Natural killer cell (primary cell): ENCODE measurements at regions not wholly inside any gene's neighbourhood (a gene's known extent, or its start where the extent isn't known, plus 50 kb on each side); places are given as distances from the start of the nearest gene placed in this dataset.

Source experiments
- ATAC-seq, 3 donors: fragments of 150-1000 bp in 2 of 3; fragments of 200-7000 bp in 1 of 3; cut with Tn5 transposase; 1 replicate in 1 of 3; 2 replicates in 2 of 3; pipeline ENCODE4 v1.10.0; 2021; ENCODE audit warnings: mild to moderate bottlenecking in 2 of 3, moderate library complexity in 2 of 3
- DNase-seq, 2 donors: peaks; one replicate each; pipeline versions ENCODE4 v3.0.0 to v3.0.0-alpha.2; 2013 to 2021; ENCODE audit warnings: mixed read lengths in 1 of 2
- H3K27ac ChIP-seq: one replicate; pipeline ENCODE4 v1.5.1; 2013; ENCODE audit warnings: mild to moderate bottlenecking, low read length
- H3K27me3 ChIP-seq: one replicate; pipeline ENCODE4 v1.6.1; 2013; ENCODE audit warnings: low read length; ENCODE audit not compliant: control insufficient read depth, insufficient read depth
- H3K36me3 ChIP-seq: one replicate; pipeline ENCODE4 v1.6.1; 2013; ENCODE audit warnings: low read length; ENCODE audit not compliant: control insufficient read depth, insufficient read depth
- H3K4me1 ChIP-seq: one replicate; pipeline ENCODE4 v1.6.1; 2013; ENCODE audit warnings: low read length; ENCODE audit not compliant: control insufficient read depth, insufficient read depth
- H3K4me3 ChIP-seq: one replicate; pipeline ENCODE4 v1.5.1; 2013; ENCODE audit warnings: low read length
- H3K9me3 ChIP-seq: one replicate; pipeline ENCODE4 v1.6.1; 2013; ENCODE audit warnings: low read length; ENCODE audit not compliant: control insufficient read depth, insufficient read depth
- H3K27ac Mint-ChIP-seq, 2 donors: one replicate each; pipeline ENCODE4 v1.8.0; 2022; ENCODE audit warnings: mild to moderate bottlenecking in 2 of 2, mixed read lengths in 2 of 2, moderate library complexity in 1 of 2
- H3K27me3 Mint-ChIP-seq, 2 donors: one replicate each; pipeline ENCODE4 v1.8.0; 2022; ENCODE audit warnings: low read depth in 2 of 2, mixed read lengths in 2 of 2
- H3K36me3 Mint-ChIP-seq: one replicate; pipeline ENCODE4 v1.8.0; 2022; ENCODE audit warnings: mixed read lengths
- H3K4me1 Mint-ChIP-seq, 2 donors: one replicate each; pipeline ENCODE4 v1.8.0; 2022; ENCODE audit warnings: mixed read lengths in 2 of 2
- H3K4me3 Mint-ChIP-seq: one replicate; pipeline ENCODE4 v1.8.0; 2022; ENCODE audit warnings: mild to moderate bottlenecking, moderate library complexity, mixed read lengths
- H3K9me3 Mint-ChIP-seq, 2 donors: one replicate each; pipeline ENCODE4 v1.8.0; 2022; ENCODE audit warnings: mixed read lengths in 2 of 2
- WGBS: methylation state at CpG from one replicate; pipeline ENCODE4 v1.1.7; 2013; ENCODE audit warnings: missing lambda C conversion rate; ENCODE audit not compliant: insufficient coverage; 5-methylcytosine and 5-hydroxymethylcytosine counted together
- intact Hi-C: fragments of 100-400 bp; cut with micrococcal nuclease; formaldehyde crosslinking; loops from one replicate; pipeline ENCODE4 v1.14.2; 2022
- TF ChIP-seq, protein P1 (sequence below): fragments of 200-600 bp; IDR thresholded peaks from one replicate; pipeline ENCODE4 v1.8.0; 2022; ENCODE audit warnings: antibody characterized with exemption

DNA sequence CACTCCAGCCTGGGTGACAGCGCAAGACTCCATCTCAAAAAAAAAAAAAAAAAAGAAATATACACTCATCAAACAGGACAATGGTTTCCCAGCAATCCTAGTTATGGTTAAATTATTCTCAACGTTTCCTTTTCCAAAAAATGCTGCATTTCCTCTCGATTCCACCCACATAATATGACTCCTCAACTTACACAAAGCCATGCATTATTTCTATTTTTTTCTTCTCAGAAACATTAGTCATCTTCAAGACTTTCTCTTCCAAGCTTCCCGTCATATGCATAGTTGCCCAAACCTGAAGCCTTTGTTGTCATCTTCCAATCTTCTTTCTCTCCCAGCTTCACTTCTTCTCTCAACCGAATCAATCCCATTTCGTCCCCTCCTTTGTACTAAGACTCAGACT, 61.4 kb upstream of the RANBP6 start:
- Mint-ChIP-seq H3K4me1 (peaks cover 5 to 17% of the 10 kb centered on the region in 2 donors), H3K27ac (no peak overlapping the region), H3K36me3 (no peaks in the 10 kb centered on the region), H3K9me3 (no peaks in the 10 kb centered on the region), H3K4me3 (no peak overlapping the region), H3K27me3 (peaks cover 0 to 13% of the 10 kb centered on the region in 2 donors)
- H3K4me3 ChIP-seq = no peak overlapping the region
- TF ChIP-seq, protein P1, sequence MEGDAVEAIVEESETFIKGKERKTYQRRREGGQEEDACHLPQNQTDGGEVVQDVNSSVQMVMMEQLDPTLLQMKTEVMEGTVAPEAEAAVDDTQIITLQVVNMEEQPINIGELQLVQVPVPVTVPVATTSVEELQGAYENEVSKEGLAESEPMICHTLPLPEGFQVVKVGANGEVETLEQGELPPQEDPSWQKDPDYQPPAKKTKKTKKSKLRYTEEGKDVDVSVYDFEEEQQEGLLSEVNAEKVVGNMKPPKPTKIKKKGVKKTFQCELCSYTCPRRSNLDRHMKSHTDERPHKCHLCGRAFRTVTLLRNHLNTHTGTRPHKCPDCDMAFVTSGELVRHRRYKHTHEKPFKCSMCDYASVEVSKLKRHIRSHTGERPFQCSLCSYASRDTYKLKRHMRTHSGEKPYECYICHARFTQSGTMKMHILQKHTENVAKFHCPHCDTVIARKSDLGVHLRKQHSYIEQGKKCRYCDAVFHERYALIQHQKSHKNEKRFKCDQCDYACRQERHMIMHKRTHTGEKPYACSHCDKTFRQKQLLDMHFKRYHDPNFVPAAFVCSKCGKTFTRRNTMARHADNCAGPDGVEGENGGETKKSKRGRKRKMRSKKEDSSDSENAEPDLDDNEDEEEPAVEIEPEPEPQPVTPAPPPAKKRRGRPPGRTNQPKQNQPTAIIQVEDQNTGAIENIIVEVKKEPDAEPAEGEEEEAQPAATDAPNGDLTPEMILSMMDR = no peak
- no peak for DNase-seq
- H3K4me1 ChIP-seq = peaks cover 7% of the 10 kb centered on the region
- WGBS = 86% methylated on average over 5 of the region's 6 CpGs
- intact Hi-C loops = no loop called here
- no peaks in the 10 kb centered on the region for H3K36me3 ChIP-seq
- H3K27me3 ChIP-seq = peaks cover 3% of the 10 kb centered on the region
- H3K27ac ChIP-seq = no peak overlapping the region
- ATAC-seq = no peak
- no peaks in the 10 kb centered on the region for H3K9me3 ChIP-seq

DNA sequence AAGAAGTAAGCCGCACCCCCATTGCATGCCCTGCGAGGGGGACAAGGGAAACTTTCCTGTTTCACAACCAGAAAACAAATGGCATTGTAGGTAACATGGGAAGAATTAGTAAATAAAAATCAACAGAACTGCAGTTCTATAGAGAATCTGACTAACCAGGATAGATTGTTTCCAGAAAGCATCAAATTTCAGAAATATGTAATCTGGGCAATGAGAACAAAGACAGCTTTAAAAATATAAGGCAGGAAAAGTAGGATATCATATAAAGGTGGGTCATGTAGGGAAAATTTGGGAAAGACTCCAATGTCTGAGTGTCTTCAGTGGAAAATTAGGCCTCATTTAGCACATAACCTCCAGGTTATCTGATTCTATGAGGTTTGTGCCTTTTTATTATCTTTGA, 58.3 kb upstream of the RANBP6 start:
- no peak overlapping the region for H3K27ac ChIP-seq
- H3K4me3 Mint-ChIP-seq = no peak overlapping the region
- no peak for DNase-seq
- H3K27me3 ChIP-seq = no peaks in the 10 kb centered on the region
- ATAC-seq = no peak
- H3K4me1 Mint-ChIP-seq = peaks cover 14 to 18% of the 10 kb centered on the region in 2 donors
- 97% methylated on average over 2 of the region's 2 CpGs for WGBS
- no peaks in the 10 kb centered on the region for H3K9me3 ChIP-seq
- H3K36me3 ChIP-seq = no peaks in the 10 kb centered on the region
- no peak overlapping the region for H3K4me3 ChIP-seq
- H3K4me1 ChIP-seq = peaks cover 9% of the 10 kb centered on the region
- no peaks in the 10 kb centered on the region for H3K36me3 Mint-ChIP-seq
- no peak overlapping the region for H3K27ac Mint-ChIP-seq
- intact Hi-C loops = no loop called here
- peaks cover 0 to 9% of the 10 kb centered on the region in 2 donors for H3K27me3 Mint-ChIP-seq
- no peaks in the 10 kb centered on the region for H3K9me3 Mint-ChIP-seq
- TF ChIP-seq, protein P1 = no peak

DNA sequence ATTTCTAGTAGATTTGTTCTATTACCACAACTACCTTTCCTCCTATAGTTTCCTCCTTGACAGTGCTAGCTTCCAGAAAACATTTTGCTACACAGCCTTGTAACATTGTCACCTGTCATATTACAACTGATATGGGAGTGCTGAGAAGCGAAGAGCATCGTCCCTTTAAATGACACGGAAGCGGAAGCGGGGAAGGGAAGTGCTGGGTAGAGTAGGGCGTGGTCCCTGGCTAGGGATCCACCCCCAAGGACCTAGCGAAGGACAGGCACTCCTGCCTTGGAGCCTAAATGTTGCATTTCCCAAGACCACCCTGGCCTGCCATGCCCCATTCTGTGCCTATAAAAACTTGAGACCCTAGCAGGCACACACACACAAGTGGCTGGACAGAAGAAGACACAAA, 57.4 kb upstream of the RANBP6 start:
- DNase-seq (no peak), ATAC-seq (no peak)
- Mint-ChIP-seq H3K27ac (no peak overlapping the region), H3K9me3 (no peaks in the 10 kb centered on the region), H3K36me3 (no peaks in the 10 kb centered on the region), H3K27me3 (peaks cover 0 to 4% of the 10 kb centered on the region in 2 donors), H3K4me1 (peaks cover 22 to 25% of the 10 kb centered on the region in 2 donors), H3K4me3 (no peak overlapping the region)
- intact Hi-C loops = no loop called here
- WGBS = 94% methylated on average over 6 of the region's 7 CpGs
- Histone ChIP-seq H3K9me3 (no peaks in the 10 kb centered on the region), H3K27ac (no peak overlapping the region), H3K4me3 (no peak overlapping the region), H3K4me1 (peaks cover 17% of the 10 kb centered on the region), H3K36me3 (no peaks in the 10 kb centered on the region), H3K27me3 (no peaks in the 10 kb centered on the region)
- TF ChIP-seq, protein P1 = no peak

DNA sequence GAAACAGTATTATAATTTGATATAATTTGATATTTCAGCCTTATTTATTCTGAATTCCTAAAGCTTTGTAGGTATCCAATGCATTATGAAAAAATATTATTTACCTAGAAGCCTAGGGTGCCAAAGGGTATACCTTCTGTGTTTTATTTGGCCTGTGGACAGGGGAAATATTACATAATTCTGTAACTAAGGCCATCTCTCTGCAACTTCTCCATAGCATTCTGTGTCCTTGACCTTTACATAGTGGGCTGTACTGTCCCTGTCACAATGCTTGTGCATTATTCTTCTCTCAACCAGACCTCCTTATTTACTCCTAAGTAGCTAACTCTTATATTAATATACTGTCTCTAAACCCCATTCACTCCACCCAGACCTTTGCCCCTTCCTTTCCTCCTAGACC, 57.0 kb upstream of the RANBP6 start:
- peaks cover 25 to 29% of the 10 kb centered on the region in 2 donors for H3K4me1 Mint-ChIP-seq
- Histone ChIP-seq H3K4me1 (peaks cover 17% of the 10 kb centered on the region), H3K27me3 (no peaks in the 10 kb centered on the region), H3K36me3 (no peaks in the 10 kb centered on the region), H3K27ac (no peak overlapping the region), H3K9me3 (no peaks in the 10 kb centered on the region), H3K4me3 (no peak overlapping the region)
- no peak overlapping the region for H3K4me3 Mint-ChIP-seq
- TF ChIP-seq, protein P1 = no peak
- no peak overlapping the region for H3K27ac Mint-ChIP-seq
- no peaks in the 10 kb centered on the region for H3K36me3 Mint-ChIP-seq
- H3K27me3 Mint-ChIP-seq = peaks cover 0 to 4% of the 10 kb centered on the region in 2 donors
- DNase-seq (no peak), ATAC-seq (no peak)
- intact Hi-C loops = no loop called here
- no peaks in the 10 kb centered on the region for H3K9me3 Mint-ChIP-seq
